Lower leg skin (tissue), 4 donors: ENCODE measurements at regions not wholly inside any gene's neighbourhood (a gene's known extent, or its start where the extent isn't known, plus 50 kb on each side); places are given as distances from the start of the nearest gene placed in this dataset.

Source experiments
- DNase-seq, 2 donors: peaks; one replicate each; pipeline ENCODE4 v3.0.0-alpha.2; 2019; ENCODE audit warnings: low spot score in 2 of 2
- H3K4me3 ChIP-seq: fragments of 200-600 bp; sonication (generic); 2 replicates; pipeline ENCODE4 v1.5.1; 2017; ENCODE audit warnings: mild to moderate bottlenecking, low read depth; ENCODE audit not compliant: poor library complexity, severe bottlenecking
- POLR2A ChIP-seq, 2 donors: fragments of 450-650 bp; IDR thresholded peaks; one replicate each; pipeline ENCODE4 v1.6.1; 2016 to 2017; ENCODE audit warnings: antibody characterized with exemption in 2 of 2, mild to moderate bottlenecking in 1 of 2, moderate library complexity in 1 of 2
- WGBS, 2 donors: methylation state at CpG; one replicate each; pipeline ENCODE4 v1.1.5; 2018; 5-methylcytosine and 5-hydroxymethylcytosine counted together
- intact Hi-C: fragments of 100-400 bp; cut with DNase I; formaldehyde crosslinking; loops from one replicate; pipeline ENCODE4 v1.15.0; 2023; ENCODE audit warnings: low total_unique reads
- TF ChIP-seq, protein P1 (sequence below), 3 donors: fragments of 450-650 bp; IDR thresholded peaks; one replicate each; pipeline ENCODE4 v1.5.1; 2016; ENCODE audit warnings: antibody characterized with exemption in 3 of 3, mild to moderate bottlenecking in 3 of 3, moderate library complexity in 2 of 3

DNA sequence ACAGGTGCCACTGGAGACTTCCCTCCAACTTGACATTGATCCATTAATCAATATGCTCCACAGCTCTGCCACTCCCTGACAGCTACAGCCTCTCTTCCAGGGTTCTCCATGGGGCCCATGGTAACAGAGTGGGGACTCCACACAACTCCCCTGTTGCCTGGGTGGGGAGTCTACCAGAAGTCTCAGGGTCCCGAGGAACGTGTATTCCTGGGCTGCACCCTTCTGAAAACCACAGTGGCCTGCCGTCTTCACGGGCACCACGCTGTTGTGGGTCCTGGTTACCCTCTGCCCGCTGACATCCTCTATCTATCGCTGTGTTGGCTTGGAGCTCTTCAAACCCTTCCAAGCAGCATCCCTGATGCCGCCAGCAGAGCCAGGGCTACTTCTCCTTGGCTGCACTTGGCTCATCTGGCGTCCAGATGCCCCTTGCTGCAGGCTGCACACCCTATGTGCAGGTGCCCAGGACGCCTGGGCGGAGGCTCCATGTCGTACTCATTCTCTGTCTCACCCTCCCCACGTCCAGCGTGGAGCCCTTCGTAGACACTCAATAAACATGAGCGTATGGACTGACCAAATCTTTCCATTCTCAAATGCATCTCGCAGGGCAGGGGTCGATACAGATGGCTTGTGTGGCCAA lies 1341.8 kb downstream of the TBC1D22A start:
- peak in 1 of 2 donors; percentile 64 for DNase-seq
- no peak overlapping the region for H3K4me3 ChIP-seq
- TF ChIP-seq POLR2A (IDR thresholded peaks at IDR 0.05): no peak
- TF ChIP-seq, protein P1, sequence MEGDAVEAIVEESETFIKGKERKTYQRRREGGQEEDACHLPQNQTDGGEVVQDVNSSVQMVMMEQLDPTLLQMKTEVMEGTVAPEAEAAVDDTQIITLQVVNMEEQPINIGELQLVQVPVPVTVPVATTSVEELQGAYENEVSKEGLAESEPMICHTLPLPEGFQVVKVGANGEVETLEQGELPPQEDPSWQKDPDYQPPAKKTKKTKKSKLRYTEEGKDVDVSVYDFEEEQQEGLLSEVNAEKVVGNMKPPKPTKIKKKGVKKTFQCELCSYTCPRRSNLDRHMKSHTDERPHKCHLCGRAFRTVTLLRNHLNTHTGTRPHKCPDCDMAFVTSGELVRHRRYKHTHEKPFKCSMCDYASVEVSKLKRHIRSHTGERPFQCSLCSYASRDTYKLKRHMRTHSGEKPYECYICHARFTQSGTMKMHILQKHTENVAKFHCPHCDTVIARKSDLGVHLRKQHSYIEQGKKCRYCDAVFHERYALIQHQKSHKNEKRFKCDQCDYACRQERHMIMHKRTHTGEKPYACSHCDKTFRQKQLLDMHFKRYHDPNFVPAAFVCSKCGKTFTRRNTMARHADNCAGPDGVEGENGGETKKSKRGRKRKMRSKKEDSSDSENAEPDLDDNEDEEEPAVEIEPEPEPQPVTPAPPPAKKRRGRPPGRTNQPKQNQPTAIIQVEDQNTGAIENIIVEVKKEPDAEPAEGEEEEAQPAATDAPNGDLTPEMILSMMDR (IDR thresholded peaks at IDR 0.05): no peak
- intact Hi-C loops: no loop called here
- 87 to 90% methylated on average over 18 of the region's 18 CpGs for WGBS, 2 donors

DNA sequence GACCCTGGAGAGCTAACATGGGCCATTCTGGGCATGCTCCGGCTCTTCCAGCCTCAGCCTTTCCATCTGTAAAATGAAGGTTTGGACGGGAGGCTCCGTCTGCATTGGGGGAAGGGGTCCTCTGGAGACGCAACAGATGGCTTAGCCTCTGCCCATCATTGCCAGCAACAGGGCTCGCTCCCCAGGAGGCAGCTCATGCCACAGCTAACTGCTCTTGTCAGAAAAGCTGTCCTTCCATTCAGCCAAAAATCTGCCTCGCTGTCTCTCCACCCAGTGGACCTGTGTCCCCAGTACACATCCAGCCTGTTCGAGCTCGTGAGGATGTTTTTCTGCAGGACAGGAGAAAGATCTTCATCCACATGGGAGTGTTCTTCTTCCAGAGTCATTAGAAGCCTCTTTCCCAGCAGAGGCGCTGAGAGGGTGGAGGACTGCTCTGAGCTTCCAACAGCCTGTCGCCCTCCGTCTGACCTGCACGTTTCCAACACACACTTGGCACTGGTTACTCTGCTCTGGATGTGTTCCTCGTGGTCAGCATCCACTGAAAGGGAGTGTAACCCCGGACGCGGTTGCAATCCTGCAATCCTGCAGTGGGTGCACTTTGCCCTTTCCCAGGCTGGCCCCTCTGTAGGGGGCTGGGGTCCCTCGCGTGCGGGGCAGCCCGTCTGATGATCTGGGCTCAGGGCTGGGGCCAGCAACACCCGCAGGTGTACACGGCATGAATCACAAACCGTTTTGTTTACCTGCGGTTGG lies 1340.9 kb downstream of the TBC1D22A start:
- intact Hi-C loops: no loop called here
- 69 to 71% methylated on average over 24 of the region's 24 CpGs for WGBS, 2 donors
- peak in 1 of 2 donors; percentile 66 for DNase-seq
- H3K4me3 ChIP-seq: no peak overlapping the region
- TF ChIP-seq, protein P1 (IDR thresholded peaks at IDR 0.05): no peak
- no peak for TF ChIP-seq POLR2A (IDR thresholded peaks at IDR 0.05)

DNA sequence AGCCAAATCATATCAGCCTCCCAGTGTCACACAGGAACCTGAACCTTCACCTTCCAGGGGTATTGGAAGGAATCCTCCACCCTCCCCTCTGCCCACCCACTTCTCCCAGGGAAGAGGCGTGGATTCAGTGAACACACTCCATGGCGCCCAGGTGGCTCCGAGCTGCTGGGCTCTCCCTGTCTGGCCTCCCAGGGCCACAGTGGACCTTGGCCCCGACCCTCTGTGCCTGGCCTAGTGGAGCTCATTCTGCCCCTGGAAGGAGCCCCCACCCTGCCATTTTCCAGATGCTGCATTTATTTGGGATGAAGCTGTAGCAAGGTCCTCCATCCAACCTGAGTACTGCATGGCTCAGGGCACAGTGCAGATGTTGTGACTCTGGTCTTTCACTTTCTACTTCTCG lies 1340.1 kb downstream of the TBC1D22A start:
- no peak overlapping the region for H3K4me3 ChIP-seq
- WGBS, 2 donors: 90 to 91% methylated on average over 2 to 5 of the region's 5 CpGs
- DNase-seq: no peak
- no peak for TF ChIP-seq POLR2A (IDR thresholded peaks at IDR 0.05)
- TF ChIP-seq, protein P1 (IDR thresholded peaks at IDR 0.05): no peak
- intact Hi-C loops: no loop called here

DNA sequence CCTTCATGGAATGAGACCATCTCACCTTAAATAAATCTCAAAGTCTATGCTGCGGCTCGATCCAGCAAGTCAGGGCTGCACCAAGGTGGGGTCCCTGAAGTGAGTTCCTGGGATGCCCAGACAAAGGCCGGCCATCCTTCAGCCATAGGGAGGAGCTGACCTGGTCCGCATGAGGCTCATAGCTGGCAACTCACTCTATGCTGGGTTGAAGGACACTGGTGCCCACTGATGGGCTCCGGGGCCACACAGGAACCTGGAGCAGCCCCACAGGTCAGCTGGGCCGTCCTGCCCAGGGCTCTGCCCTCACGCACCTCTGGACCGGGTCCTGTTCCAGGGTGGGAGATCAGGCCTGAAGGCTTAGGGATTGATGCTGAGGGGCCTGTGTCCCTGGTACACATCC lies 1339.3 kb downstream of the TBC1D22A start:
- 91 to 95% methylated on average over 7 to 8 of the region's 8 CpGs for whole genome bisulfite sequencing, 2 donors
- peak in 1 of 2 donors; percentile 74 for DNase-seq

DNA sequence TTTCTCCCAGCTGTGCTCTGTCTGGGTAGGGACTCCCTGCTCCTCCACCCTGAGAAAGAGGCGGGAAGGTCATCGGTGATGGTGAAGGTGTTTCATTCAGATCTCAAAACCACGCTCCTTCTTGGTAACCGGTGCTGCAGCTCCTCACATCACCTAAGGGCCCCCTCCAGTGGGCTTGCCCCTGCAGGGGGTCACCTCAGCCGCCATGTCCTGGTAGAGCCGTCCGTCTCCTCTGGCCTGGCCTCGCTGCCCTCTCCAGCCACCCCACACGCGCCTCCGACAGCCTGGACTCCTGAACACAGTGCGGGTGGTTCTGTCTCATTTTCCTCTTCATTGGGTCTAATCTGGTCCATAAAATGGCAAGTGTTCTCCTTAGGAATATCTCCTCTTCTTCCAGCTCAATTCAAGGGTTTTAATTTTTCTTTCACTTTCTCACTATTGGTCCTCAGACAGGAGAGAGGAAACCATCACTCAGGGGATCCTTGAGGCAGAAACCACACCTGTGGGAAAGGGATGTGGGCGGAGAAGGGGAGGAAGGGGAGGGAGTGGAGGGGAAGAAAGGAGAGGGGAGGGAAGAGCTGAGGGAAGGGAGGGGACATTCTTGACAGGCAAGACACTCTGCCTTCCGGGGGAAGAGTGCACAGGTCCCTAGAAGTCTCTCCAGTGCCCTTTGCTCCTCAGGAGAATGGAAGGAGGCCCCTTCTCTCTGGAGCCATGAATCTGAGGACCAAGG lies 1338.4 kb downstream of the TBC1D22A start:
- 79 to 92% methylated on average over 14 of the region's 14 CpGs for WGBS, 2 donors
- TF ChIP-seq, protein P1 (IDR thresholded peaks at IDR 0.05): no peak
- no peak for TF ChIP-seq POLR2A (IDR thresholded peaks at IDR 0.05)
- no peak for DNase-seq
- no peak overlapping the region for H3K4me3 ChIP-seq
- intact Hi-C loops: no loop called here

More for the DNA sequence above, 1339.3 kb downstream of the TBC1D22A start:
- intact Hi-C loops: no loop called here
- TF ChIP-seq, protein P1 (IDR thresholded peaks at IDR 0.05): no peak
- no peak for TF ChIP-seq POLR2A (IDR thresholded peaks at IDR 0.05)
- H3K4me3 ChIP-seq: no peak overlapping the region
